OCI-LY7 (cell line): ENCODE measurements at regions not wholly inside any gene's neighbourhood (a gene's known extent, or its start where the extent isn't known, plus 50 kb on each side); places are given as distances from the start of the nearest gene placed in this dataset.
A peak's percentile ranks its signal among the peaks of the same experiment; 100 is the strongest.

Source experiments
- EZH2phosphoT487 ChIP-seq: fragments of 200-600 bp; sonication (generic); IDR thresholded peaks from 2 replicates; pipeline ENCODE4 v1.6.1; 2018; ENCODE audit warnings: low read depth, borderline replicate concordance, mild to moderate bottlenecking, mixed run types, antibody characterized with exemption, low read length, moderate library complexity, mixed read lengths
- TF ChIP-seq, protein P1 (sequence below): fragments of 200-600 bp; sonication (generic); conservative IDR thresholded peaks from 2 replicates; pipeline ENCODE4 v1.5.1; 2014; ENCODE audit warnings: mild to moderate bottlenecking, antibody characterized with exemption, low read length, moderate library complexity, mixed read lengths

DNA sequence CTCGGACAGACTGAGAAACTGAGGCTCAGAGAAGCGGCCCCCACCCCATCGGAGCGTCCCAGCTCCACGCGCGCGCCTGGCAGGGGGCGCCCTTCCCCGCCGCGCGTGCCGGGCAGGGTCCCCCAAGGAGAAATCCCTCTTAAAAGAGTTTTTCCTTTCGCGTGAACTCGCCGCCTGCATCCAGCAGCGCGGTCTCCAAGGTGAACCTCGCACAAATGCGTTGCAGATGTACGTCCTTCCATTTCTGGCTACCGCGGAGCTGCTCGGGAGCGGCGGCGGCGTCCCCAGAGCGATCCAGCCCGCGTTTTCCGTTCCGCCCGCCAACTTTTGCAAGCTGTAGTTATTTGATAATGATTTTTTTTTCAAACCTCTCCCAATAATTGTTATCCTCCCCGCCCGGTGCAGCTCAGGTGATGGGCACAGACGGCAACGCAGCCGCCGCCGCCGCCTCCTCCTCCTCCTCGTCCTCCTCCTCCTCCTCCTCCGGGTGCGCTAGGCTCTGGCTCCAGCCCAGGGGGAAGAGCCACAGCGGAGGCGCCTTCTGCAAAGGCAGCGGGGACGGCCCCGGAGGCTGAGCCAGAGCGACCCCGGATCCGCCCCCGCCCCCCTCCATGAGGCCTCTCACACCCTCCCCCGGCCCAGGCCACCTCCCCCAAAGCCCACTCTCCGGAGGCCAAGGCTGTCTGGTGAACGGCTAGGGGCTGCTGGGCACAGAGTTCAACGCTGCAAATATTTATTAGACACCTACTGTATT lies 74.0 kb upstream of the CUX1 start:
- TF ChIP-seq, protein P1, sequence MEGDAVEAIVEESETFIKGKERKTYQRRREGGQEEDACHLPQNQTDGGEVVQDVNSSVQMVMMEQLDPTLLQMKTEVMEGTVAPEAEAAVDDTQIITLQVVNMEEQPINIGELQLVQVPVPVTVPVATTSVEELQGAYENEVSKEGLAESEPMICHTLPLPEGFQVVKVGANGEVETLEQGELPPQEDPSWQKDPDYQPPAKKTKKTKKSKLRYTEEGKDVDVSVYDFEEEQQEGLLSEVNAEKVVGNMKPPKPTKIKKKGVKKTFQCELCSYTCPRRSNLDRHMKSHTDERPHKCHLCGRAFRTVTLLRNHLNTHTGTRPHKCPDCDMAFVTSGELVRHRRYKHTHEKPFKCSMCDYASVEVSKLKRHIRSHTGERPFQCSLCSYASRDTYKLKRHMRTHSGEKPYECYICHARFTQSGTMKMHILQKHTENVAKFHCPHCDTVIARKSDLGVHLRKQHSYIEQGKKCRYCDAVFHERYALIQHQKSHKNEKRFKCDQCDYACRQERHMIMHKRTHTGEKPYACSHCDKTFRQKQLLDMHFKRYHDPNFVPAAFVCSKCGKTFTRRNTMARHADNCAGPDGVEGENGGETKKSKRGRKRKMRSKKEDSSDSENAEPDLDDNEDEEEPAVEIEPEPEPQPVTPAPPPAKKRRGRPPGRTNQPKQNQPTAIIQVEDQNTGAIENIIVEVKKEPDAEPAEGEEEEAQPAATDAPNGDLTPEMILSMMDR, result peak; percentile 83
- TF ChIP-seq EZH2phosphoT487, result no peak
